Caco-2 (cell line): ENCODE measurements at regions not wholly inside any gene's neighbourhood (a gene's known extent, or its start where the extent isn't known, plus 50 kb on each side); places are given as distances from the start of the nearest gene placed in this dataset.
A peak's percentile ranks its signal among the peaks of the same experiment; 100 is the strongest.

Source experiments
- BruUV-seq: library from RNA; stranded (reverse); fragments of 400-500 nt; replicated peaks from 2 replicates; lab custom pipeline; 2021; lab: Mats Ljungman, UMichigan
- CTCF ChIA-PET: fragments of 300-600 bp; sonication (Branson Sonifier 250); formaldehyde crosslinking; loops from one replicate; lab custom pipeline; 2022; ENCODE audit warnings: antibody characterized with exemption; lab: Charles Lee
- POLR2A ChIA-PET: fragments of 300-600 bp; sonication (Branson Sonifier 250); formaldehyde crosslinking; loops from one replicate; lab custom pipeline; 2022; ENCODE audit warnings: antibody characterized with exemption; lab: Charles Lee
- DNase-seq, 2 experiments: peaks; one replicate each; pipeline versions ENCODE4 v3.0.0 to v3.0.0-alpha.2; 2020 to 2022
- H3K27me3 ChIP-seq: replicated peaks from 2 replicates; pipeline ENCODE4 v1.6.0; 2011; ENCODE audit warnings: low read length; ENCODE audit not compliant: control insufficient read depth, insufficient read depth
- H3K36me3 ChIP-seq: 2 replicates; pipeline ENCODE4 v1.5.1; 2011; ENCODE audit warnings: low read length; ENCODE audit not compliant: control insufficient read depth, insufficient read depth
- H3K4me1 ChIP-seq: fragments of 250-450 bp; sonication (Bioruptor Pico); 2 replicates; pipeline ENCODE4 v1.5.1; 2020; ENCODE audit warnings: mild to moderate bottlenecking
- H3K4me3 ChIP-seq: 2 replicates; pipeline ENCODE4 v1.5.1; 2011; ENCODE audit warnings: low read depth, mild to moderate bottlenecking, control low read depth, low read length
- H3K9me3 ChIP-seq: fragments of 250-450 bp; sonication (Bioruptor Pico); 2 replicates; pipeline ENCODE4 v1.5.1; 2020; ENCODE audit warnings: mild to moderate bottlenecking, moderate library complexity
- H3K27ac Mint-ChIP-seq: one replicate; pipeline ENCODE4 v1.8.0; 2022; ENCODE audit warnings: mixed read lengths; ENCODE audit not compliant: unreplicated experiment
- H3K27me3 Mint-ChIP-seq: one replicate; pipeline ENCODE4 v1.8.0; 2022; ENCODE audit warnings: mixed read lengths; ENCODE audit not compliant: insufficient read depth, unreplicated experiment
- H3K36me3 Mint-ChIP-seq: one replicate; pipeline ENCODE4 v1.8.0; 2022; ENCODE audit warnings: mild to moderate bottlenecking, mixed read lengths; ENCODE audit not compliant: insufficient read depth, unreplicated experiment
- H3K4me1 Mint-ChIP-seq: one replicate; pipeline ENCODE4 v1.8.0; 2022; ENCODE audit warnings: low read depth, mixed read lengths; ENCODE audit not compliant: unreplicated experiment
- H3K4me3 Mint-ChIP-seq: one replicate; pipeline ENCODE4 v1.8.0; 2022; ENCODE audit warnings: mild to moderate bottlenecking, moderate library complexity, mixed read lengths; ENCODE audit not compliant: unreplicated experiment
- H3K9me3 Mint-ChIP-seq: one replicate; pipeline ENCODE4 v1.8.0; 2022; ENCODE audit warnings: mixed read lengths; ENCODE audit not compliant: unreplicated experiment
- CTCF ChIP-seq, 2 experiments: fragments of 200-600 bp in 1 of 2; IDR thresholded peaks; 1 replicate in 1 of 2; 2 replicates in 1 of 2; pipeline versions ENCODE4 v1.5.1 to v1.8.0; 2011 to 2022; ENCODE audit warnings: antibody characterized with exemption in 1 of 2, control low read depth in 1 of 2, inconsistent platforms in 1 of 2, low read depth in 1 of 2, low read length in 1 of 2, mild to moderate bottlenecking in 1 of 2, moderate library complexity in 1 of 2; ENCODE audit not compliant: insufficient read depth in 1 of 2, severe bottlenecking in 1 of 2, unreplicated experiment in 1 of 2
- intact Hi-C: fragments of 100-400 bp; cut with micrococcal nuclease; formaldehyde crosslinking; loops from one replicate; pipeline ENCODE4 v1.10.0; 2022; ENCODE audit not compliant: unreplicated experiment

GRCh38 chr17:69921046-69921445 lies 154.0 kb upstream of the KCNJ16 start:
- DNase-seq, result peak; percentile 58 to 68
- no peaks in the 10 kb centered on the region for H3K36me3 ChIP-seq
- H3K4me3 ChIP-seq, result no peak overlapping the region
- H3K4me1 Mint-ChIP-seq, result peaks cover 32% of the 10 kb centered on the region
- H3K9me3 Mint-ChIP-seq, result peaks cover 30% of the 10 kb centered on the region
- H3K27me3 Mint-ChIP-seq, result no peaks in the 10 kb centered on the region
- H3K4me1 ChIP-seq, result peaks cover 25% of the 10 kb centered on the region
- intact Hi-C loops, result loop anchor here (1.0 kb wide), 1 partner anchor 25 kb away; no protein-coding TSS in a partner anchor
- BruUV-seq, result no TSS peak
- peak overlapping the region; percentile 42 for H3K27ac Mint-ChIP-seq
- no peak for TF ChIP-seq CTCF (IDR thresholded peaks at IDR 0.05; ENCODE audit: insufficient read depth in 1 of 2, low read depth in 1 of 2, low read length in 1 of 2, severe bottlenecking in 1 of 2, unreplicated experiment in 1 of 2)
- no peaks in the 10 kb centered on the region for H3K36me3 Mint-ChIP-seq
- POLR2A ChIA-PET, result no interaction called here
- CTCF ChIA-PET, result interaction anchor here (0.6 kb wide), 2 partner anchors 26 to 200 kb away, joined by 3 read pairs; no protein-coding TSS in a partner anchor
- H3K4me3 Mint-ChIP-seq, result peak overlapping the region; percentile 31
- no peaks in the 10 kb centered on the region; the same call in 1 of the 2 replicates for H3K9me3 ChIP-seq
- no peaks in the 10 kb centered on the region for H3K27me3 ChIP-seq

DNA sequence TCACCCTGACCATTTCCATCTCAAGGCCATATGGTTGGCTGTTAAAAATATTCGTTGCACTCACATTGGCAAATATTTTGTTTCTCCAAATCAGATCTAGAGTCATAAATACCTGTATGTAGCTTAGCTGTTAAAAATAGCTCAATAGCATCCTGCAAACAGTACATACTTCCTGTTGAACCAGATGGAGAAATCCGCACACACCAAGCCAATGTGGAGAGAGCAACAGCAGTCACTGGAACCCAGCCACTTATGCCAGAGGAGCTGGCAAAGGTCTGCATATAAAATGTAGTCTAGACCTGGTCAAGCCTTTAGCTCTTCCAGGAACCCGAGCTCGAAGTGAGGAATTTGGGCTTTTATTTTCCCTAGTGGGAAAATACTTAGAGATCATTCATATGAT lies 146.4 kb upstream of the KCNJ16 start:
- Mint-ChIP-seq H3K9me3 (peaks cover 7% of the 10 kb centered on the region), H3K27ac (no peak overlapping the region)

GRCh38 chr17:69936996-69937395 lies 138.0 kb upstream of the KCNJ16 start:
- no TSS peak for BruUV-seq
- ChIA-PET CTCF (no interaction called here), POLR2A (no interaction called here)
- DNase-seq, result no peak
- intact Hi-C loops, result no loop called here
- no peak overlapping the region for H3K27ac Mint-ChIP-seq
- no peaks in the 10 kb centered on the region for H3K27me3 ChIP-seq
- no peaks in the 10 kb centered on the region for H3K9me3 ChIP-seq
- H3K4me1 ChIP-seq, result no peaks in the 10 kb centered on the region
- no peak overlapping the region for H3K4me3 Mint-ChIP-seq
- H3K4me1 Mint-ChIP-seq, result no peaks in the 10 kb centered on the region
- H3K4me3 ChIP-seq, result no peak overlapping the region
- H3K27me3 Mint-ChIP-seq, result no peaks in the 10 kb centered on the region
- no peaks in the 10 kb centered on the region for H3K36me3 Mint-ChIP-seq
- no peaks in the 10 kb centered on the region for H3K36me3 ChIP-seq
- peaks cover 2% of the 10 kb centered on the region for H3K9me3 Mint-ChIP-seq
- no peak for TF ChIP-seq CTCF (IDR thresholded peaks at IDR 0.05; ENCODE audit: insufficient read depth in 1 of 2, low read depth in 1 of 2, low read length in 1 of 2, severe bottlenecking in 1 of 2, unreplicated experiment in 1 of 2)

More for the DNA sequence above, 146.4 kb upstream of the KCNJ16 start:
- CTCF ChIA-PET, result no interaction called here
- no peak for DNase-seq
- Histone ChIP-seq H3K9me3 (no peaks in the 10 kb centered on the region; the same call in 1 of the 2 replicates), H3K36me3 (no peaks in the 10 kb centered on the region), H3K4me1 (no peaks in the 10 kb centered on the region), H3K27me3 (no peaks in the 10 kb centered on the region), H3K4me3 (no peak overlapping the region)
- H3K4me1 Mint-ChIP-seq, result no peaks in the 10 kb centered on the region
- H3K4me3 Mint-ChIP-seq, result no peak overlapping the region
- POLR2A ChIA-PET, result no interaction called here
- TF ChIP-seq CTCF (IDR thresholded peaks at IDR 0.05; ENCODE audit: insufficient read depth in 1 of 2, low read depth in 1 of 2, low read length in 1 of 2, severe bottlenecking in 1 of 2, unreplicated experiment in 1 of 2), result no peak
- no TSS peak for BruUV-seq
- no peaks in the 10 kb centered on the region for H3K27me3 Mint-ChIP-seq
- no peaks in the 10 kb centered on the region for H3K36me3 Mint-ChIP-seq
- intact Hi-C loops, result no loop called here
